A549 (cell line): ENCODE measurements at regions not wholly inside any gene's neighbourhood (a gene's known extent, or its start where the extent isn't known, plus 50 kb on each side); places are given as distances from the start of the nearest gene placed in this dataset.

ENCODE experiments used
- ATAC-seq, 2 experiments: fragments of 200-7000 bp in 1 of 2; fragments of >200 bp in 1 of 2; cut with Nextera tagmentation in 1 of 2; cut with Tn5 transposase in 1 of 2; 3 replicates each; pipeline versions ENCODE4 v1.8.0 to v1.9.1; 2018 to 2020; ENCODE audit warnings: mild to moderate bottlenecking in 1 of 2, moderate library complexity in 1 of 2
- CTCF ChIA-PET: fragments of 300-600 bp; sonication (Branson Sonifier 250); formaldehyde crosslinking; extraction: SDS; loops from one replicate; lab custom pipeline; 2021; ENCODE audit warnings: antibody characterized with exemption, inconsistent platforms; lab: Yijun Ruan, JAX
- POLR2A ChIA-PET: fragments of 350-600 bp; formaldehyde crosslinking; extraction: SDS; loops from one replicate; lab custom pipeline; 2021; ENCODE audit warnings: antibody characterized with exemption, inconsistent platforms; lab: Yijun Ruan, JAX
- DNase-seq, 2 experiments: peaks; one replicate each; pipeline versions ENCODE4 v3.0.0 to v3.0.0-alpha.2; 2011 to 2016; ENCODE audit warnings: low read depth in 1 of 2, low spot score in 1 of 2
- FAIRE-seq: peaks from 2 replicates; lab custom pipeline; 2011; peaks lifted over from hg19 to GRCh38; lab: Jason Lieb, UNC
- H3K27ac ChIP-seq, 2 experiments: fragments of >200 bp; sonication (Bioruptor Twin); formaldehyde crosslinking; 3 replicates each; pipeline ENCODE4 v1.5.1; 2016 to 2017
- H3K4me1 ChIP-seq: fragments of >200 bp; sonication (Bioruptor Twin); formaldehyde crosslinking; 3 replicates; pipeline ENCODE4 v1.6.1; 2016
- H3K4me2 ChIP-seq: fragments of >200 bp; sonication (Bioruptor Twin); formaldehyde crosslinking; 3 replicates; pipeline ENCODE4 v1.6.1; 2016
- H3K4me3 ChIP-seq: fragments of >200 bp; sonication (Bioruptor Twin); formaldehyde crosslinking; 3 replicates; pipeline ENCODE4 v1.5.1; 2016
- H3K9me3 ChIP-seq: fragments of >200 bp; sonication (Bioruptor Twin); formaldehyde crosslinking; 3 replicates; pipeline ENCODE4 v1.6.1; 2016
- CEBPB ChIP-seq, 2 experiments: fragments of >200 bp in 1 of 2; sonication (Bioruptor Twin) in 1 of 2; formaldehyde crosslinking in 1 of 2; IDR thresholded peaks; 2 replicates each; pipeline ENCODE4 v1.6.1; 2012 to 2016
- E2F6 ChIP-seq: IDR thresholded peaks from 2 replicates; pipeline ENCODE4 v1.6.1; 2012; ENCODE audit warnings: low read depth, borderline replicate concordance
- EHF ChIP-seq: fragments of 250-450 bp; sonication (Bioruptor Pico); IDR thresholded peaks from 2 replicates; pipeline ENCODE4 v1.5.0; 2020; ENCODE audit warnings: mild to moderate bottlenecking
- EP300 ChIP-seq, 2 experiments: fragments of >200 bp; sonication (Bioruptor Twin); formaldehyde crosslinking; IDR thresholded peaks; 2 replicates in 1 of 2; 3 replicates in 1 of 2; pipeline ENCODE4 v1.6.1; 2016 to 2017
- FOSB ChIP-seq: fragments of 250-450 bp; sonication (Bioruptor Pico); IDR thresholded peaks from 2 replicates; pipeline ENCODE4 v1.5.0; 2020; ENCODE audit warnings: mild to moderate bottlenecking, moderate library complexity
- FOXS1 ChIP-seq: fragments of 250-450 bp; sonication (Bioruptor Pico); IDR thresholded peaks from 2 replicates; pipeline ENCODE4 v1.5.0; 2020; ENCODE audit warnings: mild to moderate bottlenecking, moderate library complexity
- GATA3 ChIP-seq: IDR thresholded peaks from 2 replicates; pipeline ENCODE4 v1.6.1; 2012; ENCODE audit warnings: borderline replicate concordance
- HDAC2 ChIP-seq: fragments of 200-600 bp; sonication (generic); IDR thresholded peaks from 2 replicates; pipeline ENCODE4 v1.6.1; 2016
- HEYL ChIP-seq: fragments of 250-450 bp; sonication (Bioruptor Pico); IDR thresholded peaks from 2 replicates; pipeline ENCODE4 v1.8.0; 2021; ENCODE audit warnings: mild to moderate bottlenecking, moderate library complexity
- HOXA7 ChIP-seq: fragments of 250-450 bp; sonication (Bioruptor Pico); IDR thresholded peaks from 2 replicates; pipeline ENCODE4 v1.5.0; 2020; ENCODE audit warnings: mild to moderate bottlenecking, moderate library complexity
- HOXB13 ChIP-seq: fragments of 250-450 bp; sonication (Bioruptor Pico); IDR thresholded peaks from 2 replicates; pipeline ENCODE4 v1.5.0; 2020; ENCODE audit warnings: low read depth, mild to moderate bottlenecking, moderate library complexity
- HOXB5 ChIP-seq: fragments of 250-450 bp; sonication (Bioruptor Pico); IDR thresholded peaks from 2 replicates; pipeline ENCODE4 v1.5.0; 2020; ENCODE audit warnings: mild to moderate bottlenecking, moderate library complexity
- KDM1A ChIP-seq: fragments of 200-600 bp; sonication (generic); IDR thresholded peaks from 2 replicates; pipeline ENCODE4 v1.6.1; 2016; ENCODE audit warnings: low read depth, mild to moderate bottlenecking
- KDM5A ChIP-seq: fragments of 200-600 bp; sonication (generic); IDR thresholded peaks from 2 replicates; pipeline ENCODE4 v1.6.1; 2016; ENCODE audit warnings: antibody characterized with exemption, mild to moderate bottlenecking
- NFE2L2 ChIP-seq: fragments of 150-350 bp; conservative IDR thresholded peaks from 2 replicates; pipeline ENCODE4 v1.6.1; 2014; ENCODE audit warnings: low read length
- NPAS2 ChIP-seq: fragments of 250-450 bp; sonication (Bioruptor Pico); IDR thresholded peaks from 2 replicates; pipeline ENCODE4 v1.8.0; 2022; ENCODE audit warnings: mild to moderate bottlenecking, moderate library complexity, borderline replicate concordance
- RFX5 ChIP-seq: fragments of 450-650 bp; IDR thresholded peaks from 2 replicates; pipeline ENCODE4 v1.7.1; 2014; ENCODE audit warnings: antibody characterized with exemption, mild to moderate bottlenecking, moderate library complexity
- TFCP2L1 ChIP-seq: fragments of 250-450 bp; sonication (Bioruptor Pico); IDR thresholded peaks from 2 replicates; pipeline ENCODE4 v1.5.0; 2021; ENCODE audit warnings: mild to moderate bottlenecking
- ZFP36 ChIP-seq: fragments of 450-650 bp; IDR thresholded peaks from 2 replicates; pipeline ENCODE4 v1.6.1; 2014; ENCODE audit warnings: borderline replicate concordance; ENCODE audit not compliant: partially characterized antibody
- WGBS: methylation state at CpG from one replicate; pipeline ENCODE4 v1.1.6; 2017; ENCODE audit errors: missing lambda C conversion rate; 5-methylcytosine and 5-hydroxymethylcytosine counted together
- TF ChIP-seq, protein P1 (sequence below): fragments of 150-350 bp; IDR thresholded peaks from 2 replicates; pipeline ENCODE4 v1.6.1; 2014; ENCODE audit warnings: low read depth, mild to moderate bottlenecking, low read length
- TF ChIP-seq, protein P2 (sequence below): fragments of 250-450 bp; sonication (Bioruptor Pico); IDR thresholded peaks from 2 replicates; pipeline ENCODE4 v1.5.0; 2021; ENCODE audit warnings: mild to moderate bottlenecking, moderate library complexity, borderline replicate concordance
- TF ChIP-seq, protein P3 (sequence below): fragments of >200 bp; sonication (Bioruptor Twin); formaldehyde crosslinking; IDR thresholded peaks from 2 replicates; pipeline ENCODE4 v1.6.1; 2016

GRCh38 chr5:31124651-31125305 lies 68.7 kb upstream of the CDH6 start:
- CTCF ChIA-PET = no interaction called here
- no peak overlapping the region for H3K27ac ChIP-seq

GRCh38 chr5:31124026-31124425 lies 69.5 kb upstream of the CDH6 start:
- ChIA-PET CTCF (no interaction called here), POLR2A (no interaction called here)
- ATAC-seq = no peak
- Histone ChIP-seq H3K27ac (no peak overlapping the region), H3K4me1 (no peaks in the 10 kb centered on the region), H3K4me2 (no peak overlapping the region), H3K4me3 (no peak overlapping the region), H3K9me3 (no peaks in the 10 kb centered on the region)
- WGBS = 55% methylated on average over 1 of the region's 1 CpG
- no peak for DNase-seq
- TF ChIP-seq FOXS1 (CRISPR knock-in tag) (no peak), NPAS2 (CRISPR knock-in tag) (no peak)
- FAIRE-seq = no peak

More at GRCh38 chr5:31124651-31125305, 68.7 kb upstream of the CDH6 start:
- Histone ChIP-seq H3K9me3 (no peaks in the 10 kb centered on the region), H3K4me1 (no peaks in the 10 kb centered on the region), H3K4me2 (no peak overlapping the region), H3K4me3 (no peak overlapping the region)
- whole genome bisulfite sequencing = 51% methylated on average over 5 of the region's 5 CpGs
- no peak for TF ChIP-seq KDM1A
- no peak for TF ChIP-seq E2F6
- TF ChIP-seq GATA3 = no peak
- no peak for TF ChIP-seq RFX5
- no peak for TF ChIP-seq TFCP2L1 (CRISPR knock-in tag)
- TF ChIP-seq, protein P1, sequence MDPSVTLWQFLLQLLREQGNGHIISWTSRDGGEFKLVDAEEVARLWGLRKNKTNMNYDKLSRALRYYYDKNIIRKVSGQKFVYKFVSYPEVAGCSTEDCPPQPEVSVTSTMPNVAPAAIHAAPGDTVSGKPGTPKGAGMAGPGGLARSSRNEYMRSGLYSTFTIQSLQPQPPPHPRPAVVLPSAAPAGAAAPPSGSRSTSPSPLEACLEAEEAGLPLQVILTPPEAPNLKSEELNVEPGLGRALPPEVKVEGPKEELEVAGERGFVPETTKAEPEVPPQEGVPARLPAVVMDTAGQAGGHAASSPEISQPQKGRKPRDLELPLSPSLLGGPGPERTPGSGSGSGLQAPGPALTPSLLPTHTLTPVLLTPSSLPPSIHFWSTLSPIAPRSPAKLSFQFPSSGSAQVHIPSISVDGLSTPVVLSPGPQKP = no peak
- no peak for TF ChIP-seq HOXA7
- no peak for TF ChIP-seq EP300 (IDR thresholded peaks at IDR 0.05)
- no peak for TF ChIP-seq HDAC2
- TF ChIP-seq, protein P2, sequence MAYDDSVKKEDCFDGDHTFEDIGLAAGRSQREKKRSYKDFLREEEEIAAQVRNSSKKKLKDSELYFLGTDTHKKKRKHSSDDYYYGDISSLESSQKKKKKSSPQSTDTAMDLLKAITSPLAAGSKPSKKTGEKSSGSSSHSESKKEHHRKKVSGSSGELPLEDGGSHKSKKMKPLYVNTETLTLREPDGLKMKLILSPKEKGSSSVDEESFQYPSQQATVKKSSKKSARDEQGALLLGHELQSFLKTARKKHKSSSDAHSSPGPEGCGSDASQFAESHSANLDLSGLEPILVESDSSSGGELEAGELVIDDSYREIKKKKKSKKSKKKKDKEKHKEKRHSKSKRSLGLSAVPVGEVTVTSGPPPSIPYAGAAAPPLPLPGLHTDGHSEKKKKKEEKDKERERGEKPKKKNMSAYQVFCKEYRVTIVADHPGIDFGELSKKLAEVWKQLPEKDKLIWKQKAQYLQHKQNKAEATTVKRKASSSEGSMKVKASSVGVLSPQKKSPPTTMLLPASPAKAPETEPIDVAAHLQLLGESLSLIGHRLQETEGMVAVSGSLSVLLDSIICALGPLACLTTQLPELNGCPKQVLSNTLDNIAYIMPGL (CRISPR knock-in tag) = no peak
- no peak for TF ChIP-seq NFE2L2
- no peak for TF ChIP-seq HEYL (CRISPR knock-in tag)
- TF ChIP-seq HOXB13 = no peak
- TF ChIP-seq FOSB (CRISPR knock-in tag) = no peak
- no peak for TF ChIP-seq CEBPB (IDR thresholded peaks at IDR 0.05)
- TF ChIP-seq, protein P3, sequence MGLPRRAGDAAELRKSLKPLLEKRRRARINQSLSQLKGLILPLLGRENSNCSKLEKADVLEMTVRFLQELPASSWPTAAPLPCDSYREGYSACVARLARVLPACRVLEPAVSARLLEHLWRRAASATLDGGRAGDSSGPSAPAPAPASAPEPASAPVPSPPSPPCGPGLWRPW = no peak
- TF ChIP-seq ZFP36 = no peak
- TF ChIP-seq EHF (CRISPR knock-in tag) = no peak
- no peak for TF ChIP-seq KDM5A
- TF ChIP-seq HOXB5 (CRISPR knock-in tag) = no peak
- DNase-seq (no peak), ATAC-seq (no peak), FAIRE-seq (no peak)
- POLR2A ChIA-PET = no interaction called here
